ENCODE measurements at regions not wholly inside any gene's neighbourhood (a gene's known extent, or its start where the extent isn't known, plus 50 kb on each side); places are given as distances from the start of the nearest gene placed in this dataset.
"Not testable (repeated sequence)": the region's sequence is repeated elsewhere in the genome, so short reads cannot be mapped to it uniquely, and the experiment has no call there.

DNA sequence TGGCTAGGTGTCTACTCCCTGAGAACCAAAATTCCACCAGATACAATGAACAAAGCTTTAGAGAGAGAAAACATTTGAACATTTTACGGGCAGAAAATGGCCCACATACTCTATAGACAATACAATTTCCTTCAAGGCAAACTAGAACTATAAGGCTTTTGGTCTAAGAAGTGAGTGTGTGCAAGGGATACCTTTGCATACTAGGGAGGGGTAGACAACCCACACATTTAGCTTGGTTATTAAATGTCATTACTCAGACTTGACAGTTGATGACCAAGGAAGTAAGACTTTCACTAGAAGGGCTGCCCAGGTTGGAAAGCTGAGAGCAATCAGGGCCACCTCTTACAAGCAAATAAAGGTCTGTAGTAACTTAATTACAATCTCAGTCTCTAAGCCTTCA is 64.0 kb upstream of the PLEKHM1 start:
- DNase-seq, result not testable (repeated sequence)

DNA sequence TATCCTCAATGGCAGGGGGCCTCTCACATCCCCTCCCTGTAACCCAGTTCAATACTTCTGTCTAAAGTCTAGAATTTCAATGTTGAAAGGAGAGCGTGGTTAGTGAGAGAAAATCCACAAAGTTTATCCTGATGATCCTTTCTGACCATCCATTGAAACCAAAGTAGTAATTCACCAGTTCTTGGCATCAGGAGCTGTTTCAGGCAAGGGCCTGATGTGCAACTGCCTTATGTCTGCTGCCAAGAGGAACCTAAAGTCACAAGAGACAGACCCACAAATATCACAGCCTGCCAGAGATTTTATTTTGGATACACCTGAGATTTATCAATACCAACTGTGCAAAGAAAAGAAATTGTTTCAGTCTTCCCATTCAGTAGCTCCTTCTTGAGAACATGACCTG is 68.3 kb upstream of the PLEKHM1 start:
- not testable (repeated sequence) for DNase-seq

DNA sequence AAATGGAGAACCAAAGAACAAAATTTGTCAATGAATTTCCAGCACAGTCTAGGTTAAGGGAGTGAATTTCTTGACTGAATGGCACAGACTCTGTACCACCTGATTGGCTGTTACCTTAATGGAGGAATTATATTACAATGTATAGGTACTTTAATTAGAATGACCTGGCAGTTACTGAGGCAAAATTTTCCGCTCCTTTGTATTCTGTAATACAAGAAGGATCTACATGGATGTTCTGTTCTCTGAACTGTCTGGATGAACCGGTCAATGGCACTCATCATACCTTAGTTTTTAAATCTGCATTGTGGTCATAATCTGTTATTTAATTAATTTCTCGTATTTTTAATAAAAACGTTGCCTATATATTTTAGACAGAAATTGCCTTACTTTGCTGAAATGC is 72.3 kb upstream of the PLEKHM1 start:
- DNase-seq, result not testable (repeated sequence)

DNA sequence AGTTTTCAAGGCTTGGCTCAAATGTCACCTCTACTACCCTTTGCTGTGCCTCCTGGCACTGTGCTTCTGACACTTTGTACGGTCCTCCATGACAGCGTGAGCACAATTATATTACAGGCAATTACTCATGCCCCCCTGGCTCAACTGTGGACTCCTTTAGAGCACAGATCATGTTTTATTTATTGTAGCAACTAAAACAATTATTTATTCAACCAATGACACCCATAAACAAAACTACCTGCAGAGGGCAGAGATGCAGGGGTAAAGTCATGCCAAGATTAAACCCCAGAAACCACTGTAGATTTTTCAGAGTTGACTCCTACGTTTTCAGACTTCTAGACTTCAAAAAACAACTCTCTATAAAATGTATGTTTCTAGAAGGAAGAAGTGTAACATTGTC is 72.8 kb upstream of the PLEKHM1 start:
- not testable (repeated sequence) for DNase-seq

DNA sequence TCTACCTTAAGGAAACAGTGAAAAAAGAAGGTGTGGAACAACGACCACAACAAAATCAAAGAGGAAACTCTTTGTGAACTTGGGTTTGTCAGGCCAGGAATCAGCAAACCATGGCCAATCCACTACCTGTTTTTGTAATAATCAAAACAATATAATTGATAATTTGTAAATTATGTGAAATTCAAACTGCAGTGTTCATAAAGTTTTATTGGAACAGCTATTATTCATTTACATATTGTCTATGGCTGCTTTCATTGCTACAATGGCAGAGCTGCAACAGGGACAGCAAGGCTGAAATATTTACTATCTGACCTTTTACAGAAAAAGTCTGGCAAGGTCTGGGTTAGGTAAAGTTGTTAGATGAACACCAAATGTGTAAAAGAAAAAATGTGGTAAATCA is 77.8 kb upstream of the PLEKHM1 start:
- DNase-seq, result not testable (repeated sequence)

DNA sequence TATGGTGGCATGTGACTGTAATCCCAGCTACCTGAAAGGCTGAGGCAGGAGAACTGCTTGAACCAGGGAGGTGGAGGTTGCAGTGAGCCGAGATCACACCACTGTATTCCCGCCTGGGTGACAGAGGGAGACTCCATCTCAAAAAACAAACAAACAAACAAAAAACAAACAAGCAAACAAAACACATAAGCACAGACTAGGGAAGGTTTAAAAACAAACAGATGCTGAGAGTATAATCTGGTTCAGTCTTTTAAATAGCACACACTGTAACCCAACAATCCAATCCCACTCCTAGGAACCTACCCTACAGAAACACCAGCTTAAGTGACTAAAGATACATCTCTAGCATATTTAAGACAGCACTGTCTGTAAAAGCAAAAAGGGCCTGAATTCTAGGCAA is 82.8 kb upstream of the PLEKHM1 start:
- DNase-seq, result not testable (repeated sequence)

DNA sequence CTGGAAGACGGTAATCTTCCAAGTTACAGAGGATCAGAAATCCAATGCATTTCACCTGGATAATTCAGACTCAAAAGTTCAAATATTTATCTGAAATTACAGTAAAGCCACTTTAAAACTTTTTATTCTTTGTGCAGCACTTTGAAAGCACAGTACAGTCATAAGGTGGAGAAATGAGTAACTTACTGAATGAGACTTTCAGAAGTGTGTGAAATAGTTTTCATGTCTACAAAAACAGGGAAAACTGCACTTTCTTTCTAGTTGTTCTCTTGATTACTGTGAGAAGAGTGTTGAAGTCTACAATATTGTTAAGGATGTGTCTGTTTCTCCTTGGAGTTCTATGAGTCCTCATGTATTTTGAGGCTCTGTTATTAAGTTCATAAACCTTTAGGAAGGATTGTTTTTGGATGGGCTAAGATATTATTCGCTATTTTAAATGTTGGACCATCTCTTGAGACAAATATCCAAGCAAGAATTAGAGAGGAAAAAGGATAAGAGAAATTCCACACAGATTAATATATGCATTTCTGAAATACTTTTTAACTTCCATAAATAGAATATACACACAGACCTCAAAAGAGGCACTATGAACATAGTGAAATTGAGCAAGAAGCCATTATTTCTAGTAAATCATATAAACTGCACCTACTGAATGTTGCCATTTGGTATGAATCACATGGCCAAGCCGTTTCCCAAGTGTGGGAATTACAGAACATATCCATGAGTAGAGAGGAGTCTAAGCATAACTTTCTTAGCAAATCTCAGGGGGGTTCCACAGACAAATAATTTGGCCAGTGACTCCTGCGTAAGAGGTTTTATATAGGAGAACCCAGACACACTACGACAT is 83.6 kb upstream of the PLEKHM1 start:
- DNase-seq, result no peak

DNA sequence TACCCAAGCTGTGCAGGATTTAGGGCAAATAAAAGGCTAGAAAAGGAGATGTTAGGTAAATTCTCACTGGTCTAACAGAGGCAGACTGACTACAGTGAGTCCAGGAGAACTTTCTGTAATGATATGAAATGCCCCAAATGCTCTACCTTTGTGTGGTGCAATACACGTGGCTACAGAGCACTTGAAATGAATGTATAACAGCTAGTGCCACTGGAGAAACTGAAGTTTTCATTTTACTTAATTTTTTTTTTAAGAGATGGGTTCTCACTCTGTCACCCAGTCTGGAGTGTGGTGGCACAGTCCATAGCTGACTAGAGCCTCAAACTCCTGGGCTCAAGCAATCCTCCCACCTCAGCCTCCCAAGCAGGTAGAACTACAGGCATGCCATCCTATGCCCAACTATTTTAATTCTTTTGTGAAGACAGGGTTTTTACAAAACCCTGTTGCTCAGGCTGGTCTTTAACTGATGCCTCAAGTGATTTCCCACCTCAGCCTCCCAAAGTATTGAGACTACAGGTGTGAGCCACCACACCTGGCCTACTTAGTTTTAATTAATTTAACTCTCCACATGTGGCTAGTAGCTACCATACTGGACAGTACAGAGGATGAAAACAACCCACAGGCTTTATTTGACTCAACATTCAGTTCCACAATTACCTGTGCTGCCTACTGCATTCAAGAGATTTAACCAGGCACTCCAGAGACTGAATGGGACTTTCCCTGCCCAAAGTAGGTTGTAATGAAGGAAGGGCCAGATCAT is 84.8 kb upstream of the PLEKHM1 start:
- DNase-seq, result no peak

DNA sequence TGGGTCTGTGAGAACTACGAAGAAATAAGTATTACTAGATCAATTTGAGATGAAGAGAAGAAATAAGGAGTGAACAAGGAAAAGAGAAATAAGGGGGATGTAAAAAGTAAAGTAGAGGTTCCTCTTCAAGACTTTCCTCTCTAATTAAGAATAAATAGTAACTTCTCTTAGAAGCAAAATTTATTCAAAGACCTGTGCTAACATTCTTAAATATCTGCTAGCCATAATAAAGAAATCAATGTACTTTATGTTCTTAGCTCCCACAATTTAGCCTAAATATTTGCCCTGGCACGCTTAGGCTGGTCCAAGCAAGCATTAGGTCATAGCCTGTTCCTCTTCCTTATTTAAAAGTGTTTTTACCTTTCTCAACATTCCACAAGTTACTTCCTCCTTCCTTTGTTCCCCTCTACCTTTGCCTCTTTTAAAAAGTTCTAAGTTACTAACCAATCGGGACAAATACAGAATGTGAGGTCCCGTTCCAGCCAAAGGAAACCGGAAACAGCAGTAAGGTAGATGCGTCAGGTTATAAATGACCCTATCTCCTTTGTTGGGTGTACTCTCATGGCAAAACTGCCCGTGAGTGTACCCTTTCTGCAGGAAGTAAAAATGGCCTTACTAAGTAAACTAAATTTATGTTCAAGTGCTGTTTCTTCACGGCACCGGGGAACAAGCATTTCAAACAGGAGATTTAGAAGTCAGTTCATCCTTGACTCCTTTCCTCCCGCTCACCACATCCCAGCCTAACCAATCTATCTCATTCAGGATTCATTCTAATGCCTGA is 86.2 kb upstream of the PLEKHM1 start:
- DNase-seq, result not testable (repeated sequence)

DNA sequence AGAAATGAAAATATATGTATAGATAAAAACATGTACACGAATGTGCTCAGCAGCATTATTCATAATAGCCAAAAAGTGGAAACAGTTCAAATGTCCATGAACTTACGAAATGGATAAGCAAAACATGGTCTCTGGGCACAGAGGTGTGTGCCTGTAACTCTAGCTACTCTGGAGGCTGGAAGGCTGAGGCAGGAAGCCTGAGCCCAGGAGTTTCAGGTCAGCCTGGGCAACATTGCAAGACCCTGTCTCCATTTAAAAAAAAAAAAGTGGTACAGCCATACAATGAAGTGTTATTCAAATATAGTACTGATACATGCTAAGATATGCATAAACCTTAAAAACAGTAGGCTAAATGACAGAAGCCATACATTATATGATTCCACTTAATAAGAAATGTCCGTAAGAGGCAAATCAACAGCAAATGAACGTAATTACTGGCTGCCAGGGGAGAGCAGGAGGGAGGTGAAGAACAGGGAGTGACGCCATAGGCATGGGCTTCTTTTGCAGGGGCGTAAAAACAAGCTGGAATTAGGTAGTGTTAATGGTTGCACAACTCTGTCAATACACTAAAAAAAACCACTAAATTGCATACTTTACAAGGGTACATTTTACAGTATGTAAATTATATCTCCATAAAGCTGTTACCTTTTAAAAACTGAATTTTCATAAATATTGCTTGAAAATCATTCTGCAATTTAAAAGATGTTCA is 87.2 kb upstream of the PLEKHM1 start:
- DNase-seq, result no peak

DNA sequence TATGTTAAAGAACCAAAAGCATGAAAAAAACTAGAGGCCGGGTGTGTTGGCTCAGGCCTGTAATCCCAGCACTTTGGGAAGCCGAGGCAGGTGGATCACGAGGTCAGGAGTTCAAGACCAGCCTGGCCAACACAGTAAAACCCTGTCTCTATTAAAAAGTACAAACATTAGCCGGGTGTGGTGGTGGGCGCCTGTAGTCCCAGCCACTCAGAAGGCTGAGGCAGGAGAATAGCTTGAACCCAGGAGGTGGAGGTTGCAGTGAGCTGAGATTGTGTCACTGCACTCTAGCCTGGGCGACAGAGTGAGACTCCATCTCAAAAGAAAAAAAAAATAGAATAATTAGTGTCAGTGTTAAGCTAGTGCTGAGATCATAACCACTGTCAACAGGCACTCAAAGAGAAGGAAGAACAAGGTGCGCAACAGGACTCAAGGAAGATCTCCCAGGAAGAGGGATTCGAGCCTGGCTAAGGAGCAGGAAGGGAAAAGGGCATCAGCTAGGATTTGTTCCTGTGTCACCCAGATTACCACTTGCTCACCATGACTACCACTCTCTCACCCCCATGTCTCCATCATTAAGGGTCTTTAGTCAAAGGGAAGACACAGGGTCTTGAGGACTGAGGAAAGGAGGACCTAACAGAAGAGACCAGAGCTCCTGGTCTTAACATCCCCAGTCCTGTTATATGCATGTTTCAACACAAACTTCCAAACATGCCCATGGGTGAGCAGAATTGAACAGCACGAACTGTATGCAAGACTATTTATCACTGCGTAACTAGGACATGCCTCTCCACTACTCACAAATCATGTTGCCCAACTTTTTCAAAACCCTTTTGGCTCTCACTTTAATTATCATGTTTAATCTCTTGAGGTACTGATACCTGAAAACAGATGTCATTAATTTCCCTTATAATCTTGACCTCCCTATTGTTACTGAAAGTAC is 88.3 kb upstream of the PLEKHM1 start:
- DNase-seq, result no peak

DNA sequence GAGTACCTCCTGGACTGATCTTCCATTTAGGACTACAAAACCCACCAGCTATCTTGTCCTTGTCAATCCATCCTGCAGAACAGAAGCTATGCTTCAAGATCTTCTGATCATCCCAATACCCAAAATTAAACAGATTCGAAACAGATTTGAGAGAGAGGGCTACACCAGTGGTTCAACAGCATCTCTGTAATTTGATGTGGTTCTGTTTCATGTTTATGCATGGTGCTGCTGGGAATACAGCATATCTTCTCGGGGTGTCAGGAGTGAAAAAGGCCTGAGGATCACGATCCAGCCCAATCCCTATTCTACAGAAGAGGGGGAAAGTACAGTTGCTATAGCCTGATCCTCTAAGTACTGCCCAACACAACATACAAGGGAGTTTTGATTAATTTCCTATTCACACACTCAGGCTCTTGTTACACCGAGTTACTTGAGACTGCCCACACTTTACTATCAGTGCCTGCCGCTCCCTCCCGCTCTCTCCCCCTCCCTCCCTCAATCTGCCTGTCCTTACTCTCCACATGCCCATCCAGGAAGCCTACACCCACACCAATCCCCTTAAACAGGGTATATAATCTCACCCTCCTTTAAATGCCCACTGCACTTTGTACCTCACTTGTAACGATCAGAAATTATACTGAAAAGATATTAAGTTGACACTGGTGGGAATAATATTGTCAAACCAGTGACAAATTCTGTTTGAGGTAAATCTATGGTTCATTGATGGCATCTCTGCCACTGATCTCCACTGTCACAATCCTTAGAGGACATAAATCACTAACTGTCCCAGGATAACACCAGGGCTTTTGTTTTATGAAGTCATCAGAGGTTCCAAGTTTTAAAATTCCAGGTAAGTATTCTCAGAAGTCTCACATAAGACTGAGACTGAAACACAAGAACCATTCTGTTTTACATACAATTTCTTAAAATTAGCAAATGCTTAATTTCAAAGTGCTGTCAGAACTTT is 89.3 kb upstream of the PLEKHM1 start:
- no peak for DNase-seq

DNA sequence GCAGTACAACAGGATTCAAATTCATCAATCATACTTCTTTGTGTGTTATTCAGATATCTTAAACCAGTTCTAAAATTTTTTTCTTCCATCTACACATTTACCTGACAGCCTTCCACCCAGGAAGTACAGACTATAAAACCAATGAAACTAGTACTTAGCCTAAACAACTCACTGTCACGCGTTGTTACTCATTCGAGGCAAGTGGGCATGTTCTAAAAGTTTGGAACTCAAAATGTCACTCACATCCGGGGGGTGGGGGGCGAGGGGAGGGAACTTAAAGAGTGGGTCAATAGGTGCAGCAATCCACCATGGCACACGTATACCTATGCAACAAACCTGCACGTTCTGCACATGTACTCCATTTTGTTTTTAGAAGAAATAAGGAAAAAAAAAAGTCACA is 90.4 kb upstream of the PLEKHM1 start:
- no peak for DNase-seq

DNA sequence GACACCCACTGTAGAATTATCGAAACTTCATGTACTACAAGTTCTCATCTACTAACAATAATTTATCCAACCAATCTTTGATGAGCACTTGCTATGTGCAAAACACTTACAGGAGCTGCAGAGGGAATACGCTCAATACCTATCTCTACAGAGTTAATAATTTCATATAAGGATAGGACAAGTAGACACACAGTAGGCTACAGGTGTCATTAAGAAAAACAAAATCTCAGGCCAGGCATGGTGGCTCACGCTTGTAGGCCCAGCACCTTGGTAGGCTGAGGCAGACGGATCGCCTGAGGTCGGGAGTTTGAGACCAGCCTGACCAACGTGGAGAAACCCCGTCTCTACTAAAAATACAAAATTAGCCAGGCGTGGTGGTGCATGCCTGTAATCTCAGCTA is 91.3 kb upstream of the PLEKHM1 start:
- DNase-seq, result no peak

DNA sequence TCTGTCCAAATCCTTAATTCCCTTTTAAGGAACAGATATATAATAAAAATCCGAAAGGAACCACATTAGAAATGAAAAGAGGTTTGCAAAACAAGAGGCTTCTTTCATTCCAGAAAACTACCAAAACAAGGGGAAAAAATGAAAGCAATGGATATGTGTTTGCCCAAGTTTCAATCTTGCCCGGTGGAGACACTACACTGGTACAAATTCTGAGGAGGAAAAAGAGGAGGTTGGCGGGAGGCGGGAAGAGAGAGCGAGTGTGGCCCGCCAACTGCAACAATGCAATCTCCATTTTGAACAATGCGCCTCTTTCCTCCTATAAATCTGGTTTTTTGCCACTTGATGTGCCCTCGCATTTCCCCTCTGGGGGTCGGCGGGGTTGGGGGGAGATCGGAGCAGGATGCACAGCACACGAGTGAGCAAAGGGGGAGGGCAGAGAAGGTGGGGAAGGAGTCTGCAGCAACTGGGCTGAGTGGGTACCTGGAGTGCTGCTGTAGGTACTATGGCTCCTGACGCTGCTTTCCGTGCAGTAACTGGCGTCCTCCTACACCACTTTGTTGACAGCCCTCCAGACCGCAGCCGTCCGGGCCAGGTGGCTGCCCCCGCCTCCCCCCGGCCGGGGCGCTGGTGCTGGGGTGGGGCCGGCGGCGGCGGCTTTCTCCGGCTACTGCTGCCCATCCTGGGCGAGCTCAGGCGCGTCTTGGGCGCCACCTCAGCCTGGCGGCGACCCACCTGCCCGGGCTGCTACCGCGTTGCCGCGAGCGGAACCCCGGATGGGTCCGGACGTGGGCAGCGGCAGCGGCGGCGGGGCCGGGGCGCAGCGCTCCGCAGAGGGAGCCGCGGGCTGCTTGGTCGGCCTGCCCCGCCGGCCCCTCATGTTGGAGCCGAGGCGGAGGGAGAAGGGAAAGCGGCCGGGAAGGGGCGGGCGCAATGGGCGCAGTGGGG is 93.8 kb upstream of the PLEKHM1 start:
- DNase-seq, result no peak

DNA sequence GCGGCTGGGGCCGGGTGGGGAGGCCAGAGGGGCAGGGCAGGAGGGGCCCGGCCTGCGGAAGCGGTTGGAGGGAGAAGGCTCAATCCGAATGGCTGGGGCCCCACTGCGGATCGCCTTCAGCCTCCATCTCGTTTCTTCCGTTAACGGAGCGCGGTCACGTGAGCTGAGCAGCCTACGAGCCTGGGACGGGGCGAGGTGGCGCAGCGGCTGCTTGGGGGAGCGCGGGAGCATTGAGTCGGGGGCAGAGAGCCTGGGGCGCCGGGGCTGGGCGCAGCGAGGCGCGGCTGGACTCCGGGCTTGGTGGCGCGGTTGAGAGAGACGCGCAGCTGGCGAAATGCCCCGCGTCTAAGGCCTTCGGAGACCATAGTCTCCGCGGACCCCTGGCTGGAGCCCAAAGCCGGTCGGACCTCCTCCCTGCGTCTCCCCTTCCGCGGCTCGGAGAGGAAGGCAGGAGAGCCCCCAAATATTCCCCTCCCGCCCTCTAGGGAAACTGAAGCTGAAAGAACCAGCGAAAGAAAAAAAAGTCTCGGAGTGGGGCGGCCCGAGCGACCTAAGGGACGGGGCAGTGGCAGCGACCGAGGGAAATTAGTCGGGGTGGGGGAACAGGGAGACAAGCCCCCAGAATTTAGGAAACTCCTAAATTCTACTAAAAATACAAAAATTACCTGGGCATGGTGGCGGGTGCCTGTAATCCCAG is 94.7 kb upstream of the PLEKHM1 start:
- not testable (repeated sequence) for DNase-seq

DNA sequence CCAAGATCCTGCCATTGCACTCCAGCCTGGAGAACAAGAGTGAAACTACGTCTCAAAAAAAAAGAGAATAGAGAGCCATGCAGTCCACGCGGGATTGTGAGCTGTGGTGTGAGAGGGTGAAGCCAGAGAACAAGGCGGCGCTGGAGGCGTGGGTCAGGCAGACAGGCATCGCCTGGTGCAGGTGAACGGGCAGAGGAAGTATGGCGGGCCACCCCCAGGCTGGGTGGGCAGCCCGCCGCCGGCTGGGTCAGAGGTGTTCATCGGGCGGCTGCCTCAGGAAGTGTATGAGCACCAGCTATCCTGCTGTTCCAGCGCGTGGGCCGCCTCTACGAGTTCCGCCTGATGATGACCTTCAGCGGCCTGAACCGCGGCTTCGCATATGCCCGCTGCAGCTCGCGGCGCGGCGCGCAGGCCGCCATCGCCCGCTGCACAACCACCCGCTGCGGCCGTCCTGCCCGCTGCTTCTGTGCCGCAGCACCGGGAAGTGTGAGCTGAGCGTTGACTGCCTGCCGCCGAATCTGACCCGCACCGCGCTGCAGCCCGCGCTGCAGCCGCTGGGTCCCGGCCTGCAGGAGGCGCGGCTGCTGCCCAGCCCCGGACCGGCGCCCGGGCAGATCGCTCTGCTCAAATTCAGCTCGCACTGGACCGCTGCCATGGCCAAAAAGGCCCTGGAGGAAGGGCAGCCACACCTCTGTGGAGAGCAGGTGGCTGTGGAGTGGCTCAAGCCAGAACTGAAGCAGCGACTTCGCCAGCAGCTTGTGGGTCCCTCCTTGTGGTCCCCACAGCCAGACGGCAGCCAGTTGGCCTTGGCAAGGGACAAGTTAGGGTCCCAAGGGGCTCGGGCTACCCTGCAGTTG is 95.5 kb upstream of the PLEKHM1 start:
- DNase-seq, result not testable (repeated sequence)

DNA sequence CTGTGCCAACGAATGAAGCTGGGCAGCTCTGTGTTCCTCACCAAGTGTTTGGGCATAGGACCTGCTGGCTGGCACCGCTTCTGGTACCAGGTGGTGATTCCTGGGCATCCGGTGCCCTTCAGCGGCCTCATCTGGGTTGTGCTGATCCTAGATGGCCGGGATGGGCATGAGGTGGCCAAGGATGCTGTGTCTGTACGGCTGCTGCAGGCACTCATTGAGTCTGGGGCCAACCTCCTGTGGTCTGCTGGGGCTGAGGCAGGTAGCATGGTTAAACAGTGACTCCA is 96.1 kb upstream of the PLEKHM1 start:
- not testable (repeated sequence) for DNase-seq
